ENCODE measurements at regions not wholly inside any gene's neighbourhood (a gene's known extent, or its start where the extent isn't known, plus 50 kb on each side); places are given as distances from the start of the nearest gene placed in this dataset.

DNA sequence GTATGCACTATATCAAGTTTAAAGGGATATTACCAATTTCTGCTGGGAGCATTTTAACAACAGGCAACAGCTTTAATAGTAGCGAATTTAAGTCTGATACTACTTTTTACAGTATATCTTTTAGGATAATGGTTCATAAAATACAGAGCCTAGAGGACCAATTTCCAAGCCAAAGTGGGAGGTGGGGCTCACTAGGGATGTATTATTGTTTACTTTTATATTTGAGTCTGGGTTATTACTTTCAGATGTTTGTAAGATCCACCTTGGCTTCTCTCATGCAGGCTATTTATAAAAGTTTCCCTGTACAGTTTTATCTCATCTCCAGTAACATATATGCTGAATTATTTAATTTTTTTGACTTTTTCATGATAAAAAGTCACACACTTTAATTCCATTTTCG lies 242.0 kb downstream of the CMPK2 start:
- Histone ChIP-seq H3K9me3 (ENCODE audit: low read length) (peaks cover 4% of the 10 kb centered on the region; the same call in 1 of the 2 replicates), H4K20me1 (ENCODE audit: insufficient read depth, low read length) (no peaks in the 10 kb centered on the region), H3K36me3 (replicated peaks in 1 of 2; ENCODE audit: control insufficient read depth in 1 of 2, insufficient read depth in 2 of 2, low read length in 2 of 2) (no peaks in the 10 kb centered on the region), H3K79me2 (ENCODE audit: insufficient read depth, low read length) (no peaks in the 10 kb centered on the region), H3K4me3 (replicated peaks in 1 of 3; ENCODE audit: insufficient read depth in 1 of 3, low read depth in 2 of 3, low read length in 3 of 3) (no peak overlapping the region), H3K27me3 (ENCODE audit: control insufficient read depth in 1 of 2, insufficient read depth in 2 of 2, low read length in 2 of 2) (no peaks in the 10 kb centered on the region), H3K9ac (ENCODE audit: insufficient read depth, low read depth, low read length) (no peak overlapping the region), H3K4me2 (ENCODE audit: low read depth, low read length) (no peak overlapping the region), H3K4me1 (ENCODE audit: insufficient read depth, low read length) (no peaks in the 10 kb centered on the region), H3K27ac (ENCODE audit: extremely low read length, insufficient read depth, low read length) (no peak overlapping the region), H2AFZ (ENCODE audit: low read length) (no peak overlapping the region)
- 2% methylated on average over 2 of the region's 2 CpGs for WGBS (ENCODE audit: low lambda C conversion rate)
- DNase-seq (ENCODE audit: low spot score) (no peak), FAIRE-seq (no peak), ATAC-seq (no peak)
- intact Hi-C loops (cut with micrococcal nuclease; ENCODE audit: unreplicated experiment) = no loop called here
- TF ChIP-seq ZNF7 (CRISPR knock-in tag; IDR thresholded peaks at IDR 0.05) = no peak
- no peak for TF ChIP-seq ZNF230 (CRISPR knock-in tag; IDR thresholded peaks at IDR 0.05)
- TF ChIP-seq ZNF234 (CRISPR knock-in tag; conservative IDR thresholded peaks at IDR 0.05) = no peak
- TF ChIP-seq SETDB1 (CRISPR knock-in tag; IDR thresholded peaks at IDR 0.05; ENCODE audit: borderline replicate concordance) = no peak
- TF ChIP-seq TGIF2 (CRISPR knock-in tag; IDR thresholded peaks at IDR 0.05) = no peak
- no peak for TF ChIP-seq ZNF891 (CRISPR knock-in tag; IDR thresholded peaks at IDR 0.05)
- ChIA-PET POLR2A (no interaction called here), CTCF (ENCODE audit: low intra/inter-chr PET ratio, low total read pairs) (no interaction called here)
- no TSS peak for BruUV-seq (replicated peaks)
- in situ Hi-C loops (cut with HindIII; ENCODE audit: extremely low pct_ligation_motif_present, low pct_unique_long_range_greater_than_20kb) = no loop called here

DNA sequence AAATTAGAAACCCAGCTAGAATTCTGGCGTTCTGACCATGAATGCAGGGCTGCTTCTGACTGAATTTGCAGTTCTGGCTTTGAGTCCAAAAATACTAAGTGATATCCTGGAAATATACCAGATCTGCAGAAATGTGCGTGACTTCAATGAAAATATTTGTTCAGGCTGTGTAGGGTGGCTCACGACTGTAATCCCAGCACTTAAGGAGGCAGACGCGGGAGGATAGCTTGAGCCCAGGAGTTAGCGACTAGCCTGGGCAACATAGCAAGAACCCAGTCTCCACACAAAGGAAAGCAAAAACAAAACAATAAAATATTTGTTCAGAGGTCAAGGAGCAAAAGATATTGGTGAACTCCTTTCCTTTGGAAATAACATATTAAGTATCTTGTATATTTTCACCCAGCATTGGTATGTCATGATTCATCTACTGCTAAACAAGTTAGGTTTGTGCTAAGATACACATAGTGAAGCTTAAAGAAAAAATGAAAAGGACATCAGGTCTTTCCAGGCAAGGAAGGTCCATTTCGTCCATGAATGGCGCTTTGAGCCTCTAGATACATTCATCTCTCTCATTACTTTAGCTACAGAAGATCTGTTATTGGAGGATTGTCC lies 239.2 kb downstream of the CMPK2 start:
- H3K36me3 ChIP-seq (replicated peaks in 1 of 2; ENCODE audit: control insufficient read depth in 1 of 2, insufficient read depth in 2 of 2, low read length in 2 of 2) = no peaks in the 10 kb centered on the region
- 37% methylated on average over 7 of the region's 8 CpGs for WGBS (ENCODE audit: low lambda C conversion rate)
- POLR2A ChIA-PET = no interaction called here
- H3K9ac ChIP-seq (ENCODE audit: insufficient read depth, low read depth, low read length) = no peak overlapping the region
- no peak overlapping the region for H3K4me2 ChIP-seq (ENCODE audit: low read depth, low read length)
- intact Hi-C loops (cut with micrococcal nuclease; ENCODE audit: unreplicated experiment) = no loop called here
- H3K27me3 ChIP-seq (ENCODE audit: control insufficient read depth in 1 of 2, insufficient read depth in 2 of 2, low read length in 2 of 2) = no peaks in the 10 kb centered on the region
- FAIRE-seq = no peak
- H2AFZ ChIP-seq (ENCODE audit: low read length) = no peak overlapping the region
- H3K79me2 ChIP-seq (ENCODE audit: insufficient read depth, low read length) = no peaks in the 10 kb centered on the region
- H3K4me3 ChIP-seq (replicated peaks in 1 of 3; ENCODE audit: insufficient read depth in 1 of 3, low read depth in 2 of 3, low read length in 3 of 3) = no peak overlapping the region
- CTCF ChIA-PET (ENCODE audit: low intra/inter-chr PET ratio, low total read pairs) = no interaction called here
- no TSS peak for BruUV-seq (replicated peaks)
- ATAC-seq = no peak
- in situ Hi-C loops (cut with HindIII; ENCODE audit: extremely low pct_ligation_motif_present, low pct_unique_long_range_greater_than_20kb) = no loop called here
- peaks cover 4% of the 10 kb centered on the region; the same call in 1 of the 2 replicates for H3K9me3 ChIP-seq (ENCODE audit: low read length)
- H4K20me1 ChIP-seq (ENCODE audit: insufficient read depth, low read length) = no peaks in the 10 kb centered on the region
- H3K27ac ChIP-seq (ENCODE audit: extremely low read length, insufficient read depth, low read length) = no peak overlapping the region
- DNase-seq (ENCODE audit: low spot score) = no peak
- no peaks in the 10 kb centered on the region for H3K4me1 ChIP-seq (ENCODE audit: insufficient read depth, low read length)
- TF ChIP-seq ZNF841 (CRISPR knock-in tag; IDR thresholded peaks at IDR 0.05; ENCODE audit: borderline replicate concordance) (no peak), ZNF138 (CRISPR knock-in tag; IDR thresholded peaks at IDR 0.05; ENCODE audit: low read depth) (no peak), KAT2B (IDR thresholded peaks at IDR 0.05; ENCODE audit: borderline replicate concordance, low read depth, low read length) (no peak), ZFP90 (CRISPR knock-in tag; IDR thresholded peaks at IDR 0.05; ENCODE audit: borderline replicate concordance) (no peak), ZNF367 (CRISPR knock-in tag; IDR thresholded peaks at IDR 0.05; ENCODE audit: borderline replicate concordance) (no peak), ZNF572 (CRISPR knock-in tag; IDR thresholded peaks at IDR 0.05) (no peak), ZNF746 (CRISPR knock-in tag; IDR thresholded peaks at IDR 0.05) (no peak)
- TF ChIP-seq, protein P1, sequence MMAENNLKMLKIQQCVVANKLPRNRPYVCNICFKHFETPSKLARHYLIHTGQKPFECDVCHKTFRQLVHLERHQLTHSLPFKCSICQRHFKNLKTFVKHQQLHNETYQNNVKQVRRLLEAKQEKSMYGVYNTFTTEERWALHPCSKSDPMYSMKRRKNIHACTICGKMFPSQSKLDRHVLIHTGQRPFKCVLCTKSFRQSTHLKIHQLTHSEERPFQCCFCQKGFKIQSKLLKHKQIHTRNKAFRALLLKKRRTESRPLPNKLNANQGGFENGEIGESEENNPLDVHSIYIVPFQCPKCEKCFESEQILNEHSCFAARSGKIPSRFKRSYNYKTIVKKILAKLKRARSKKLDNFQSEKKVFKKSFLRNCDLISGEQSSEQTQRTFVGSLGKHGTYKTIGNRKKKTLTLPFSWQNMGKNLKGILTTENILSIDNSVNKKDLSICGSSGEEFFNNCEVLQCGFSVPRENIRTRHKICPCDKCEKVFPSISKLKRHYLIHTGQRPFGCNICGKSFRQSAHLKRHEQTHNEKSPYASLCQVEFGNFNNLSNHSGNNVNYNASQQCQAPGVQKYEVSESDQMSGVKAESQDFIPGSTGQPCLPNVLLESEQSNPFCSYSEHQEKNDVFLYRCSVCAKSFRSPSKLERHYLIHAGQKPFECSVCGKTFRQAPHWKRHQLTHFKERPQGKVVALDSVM (CRISPR knock-in tag; IDR thresholded peaks at IDR 0.05) = no peak
- TF ChIP-seq, protein P2, sequence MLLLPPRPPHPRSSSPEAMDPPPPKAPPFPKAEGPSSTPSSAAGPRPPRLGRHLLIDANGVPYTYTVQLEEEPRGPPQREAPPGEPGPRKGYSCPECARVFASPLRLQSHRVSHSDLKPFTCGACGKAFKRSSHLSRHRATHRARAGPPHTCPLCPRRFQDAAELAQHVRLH (CRISPR knock-in tag; IDR thresholded peaks at IDR 0.05; ENCODE audit: borderline replicate concordance, low read depth) = no peak
- TF ChIP-seq, protein P3, sequence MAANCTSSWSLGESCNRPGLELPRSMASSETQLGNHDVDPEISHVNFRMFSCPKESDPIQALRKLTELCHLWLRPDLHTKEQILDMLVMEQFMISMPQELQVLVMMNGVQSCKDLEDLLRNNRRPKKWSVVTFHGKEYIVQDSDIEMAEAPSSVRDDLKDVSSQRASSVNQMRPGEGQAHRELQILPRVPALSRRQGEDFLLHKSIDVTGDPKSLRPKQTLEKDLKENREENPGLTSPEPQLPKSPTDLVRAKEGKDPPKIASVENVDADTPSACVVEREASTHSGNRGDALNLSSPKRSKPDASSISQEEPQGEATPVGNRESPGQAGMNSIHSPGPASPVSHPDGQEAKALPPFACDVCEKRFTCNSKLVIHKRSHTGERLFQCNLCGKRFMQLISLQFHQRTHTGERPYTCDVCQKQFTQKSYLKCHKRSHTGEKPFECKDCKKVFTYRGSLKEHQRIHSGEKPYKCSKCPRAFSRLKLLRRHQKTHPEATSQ (CRISPR knock-in tag; IDR thresholded peaks at IDR 0.05; ENCODE audit: borderline replicate concordance) = no peak

Measured in HepG2 (cell line).